Lower leg skin (tissue), 4 donors: ENCODE measurements at regions not wholly inside any gene's neighbourhood (a gene's known extent, or its start where the extent isn't known, plus 50 kb on each side); places are given as distances from the start of the nearest gene placed in this dataset.

Experiments used
- DNase-seq, 2 donors: peaks; one replicate each; pipeline ENCODE4 v3.0.0-alpha.2; 2019; ENCODE audit warnings: low spot score in 2 of 2
- H3K4me3 ChIP-seq: fragments of 200-600 bp; sonication (generic); 2 replicates; pipeline ENCODE4 v1.5.1; 2017; ENCODE audit warnings: mild to moderate bottlenecking, low read depth; ENCODE audit not compliant: poor library complexity, severe bottlenecking
- CTCF ChIP-seq, 3 donors: fragments of 450-650 bp; IDR thresholded peaks; one replicate each; pipeline ENCODE4 v1.5.1; 2016; ENCODE audit warnings: antibody characterized with exemption in 3 of 3, mild to moderate bottlenecking in 3 of 3, moderate library complexity in 2 of 3
- POLR2A ChIP-seq, 2 donors: fragments of 450-650 bp; IDR thresholded peaks; one replicate each; pipeline ENCODE4 v1.6.1; 2016 to 2017; ENCODE audit warnings: antibody characterized with exemption in 2 of 2, mild to moderate bottlenecking in 1 of 2, moderate library complexity in 1 of 2
- WGBS, 2 donors: methylation state at CpG; one replicate each; pipeline ENCODE4 v1.1.5; 2018; 5-methylcytosine and 5-hydroxymethylcytosine counted together
- intact Hi-C: fragments of 100-400 bp; cut with DNase I; formaldehyde crosslinking; loops from one replicate; pipeline ENCODE4 v1.15.0; 2023; ENCODE audit warnings: low total_unique reads

GRCh38 chr2:181300600-181301291, 156.4 kb upstream of the ITGA4 start:
- TF ChIP-seq POLR2A (IDR thresholded peaks at IDR 0.05) (no peak), CTCF (IDR thresholded peaks at IDR 0.05) (no peak)
- intact Hi-C loops: no loop called here
- WGBS, 2 donors: 87 to 93% methylated on average over 5 of the region's 5 CpGs
- no peak overlapping the region for H3K4me3 ChIP-seq
- DNase-seq: no peak

GRCh38 chr2:181304011-181304844, 153.0 kb upstream of the ITGA4 start:
- DNase-seq: no peak
- WGBS, 2 donors: 81 to 83% methylated on average over 5 of the region's 5 CpGs
- H3K4me3 ChIP-seq: no peak overlapping the region
- TF ChIP-seq CTCF (IDR thresholded peaks at IDR 0.05): no peak
- TF ChIP-seq POLR2A (IDR thresholded peaks at IDR 0.05): no peak
- intact Hi-C loops: no loop called here

GRCh38 chr2:181305301-181306123, 151.7 kb upstream of the ITGA4 start:
- H3K4me3 ChIP-seq: no peak overlapping the region
- WGBS, 2 donors: 63 to 66% methylated on average over 6 of the region's 6 CpGs
- DNase-seq: no peak
- intact Hi-C loops: no loop called here
- TF ChIP-seq CTCF (IDR thresholded peaks at IDR 0.05): no peak
- no peak for TF ChIP-seq POLR2A (IDR thresholded peaks at IDR 0.05)

GRCh38 chr2:181306785-181307184, 150.4 kb upstream of the ITGA4 start:
- DNase-seq: no peak
- intact Hi-C loops: no loop called here
- no peak overlapping the region for H3K4me3 ChIP-seq
- TF ChIP-seq CTCF (IDR thresholded peaks at IDR 0.05) (no peak), POLR2A (IDR thresholded peaks at IDR 0.05) (no peak)

- no peak overlapping the region for H3K4me3 ChIP-seq
- DNase-seq: no peak
- WGBS, 2 donors: 86 to 90% methylated on average over 7 of the region's 7 CpGs
- TF ChIP-seq POLR2A (IDR thresholded peaks at IDR 0.05) (no peak), CTCF (IDR thresholded peaks at IDR 0.05) (no peak)
- intact Hi-C loops: no loop called here
These were observed 149.8 kb upstream of the ITGA4 start for GRCh38 chr2:181307203-181307991.
